NCI-H1417 (cell line): ENCODE measurements at regions not wholly inside any gene's neighbourhood (a gene's known extent, or its start where the extent isn't known, plus 50 kb on each side); places are given as distances from the start of the nearest gene placed in this dataset.

ENCODE experiments used
- DNase-seq, 3 experiments: peaks; one replicate each; lab custom pipeline; 2025; lab: John Stamatoyannopoulos, UW

GRCh38 chr18:2380101-2380500, 191.2 kb downstream of the METTL4 start:
- DNase-seq, result no peak

GRCh38 chr18:2381539-2381938, 189.8 kb downstream of the METTL4 start:
- no peak for DNase-seq

GRCh38 chr18:2387588-2387987, 183.7 kb downstream of the METTL4 start:
- no peak for DNase-seq

GRCh38 chr18:2390158-2390557, 181.1 kb downstream of the METTL4 start:
- no peak for DNase-seq

GRCh38 chr18:2391470-2391869, 179.8 kb downstream of the METTL4 start:
- no peak for DNase-seq

- DNase-seq, result no peak
Measured at GRCh38 chr18:2392446-2392845, 178.9 kb downstream of the METTL4 start.

GRCh38 chr18:2394684-2395083, 176.6 kb downstream of the METTL4 start:
- no peak for DNase-seq

- DNase-seq, result no peak
Measured at GRCh38 chr18:2395427-2396161, 175.7 kb downstream of the METTL4 start.

- DNase-seq, result no peak
Measured at GRCh38 chr18:2396162-2396505, 175.2 kb downstream of the METTL4 start.

- DNase-seq, result no peak
Measured at GRCh38 chr18:2400701-2401196, 170.6 kb downstream of the METTL4 start.

GRCh38 chr18:2402084-2402483, 169.2 kb downstream of the METTL4 start:
- DNase-seq, result no peak

- DNase-seq, result no peak
Measured at GRCh38 chr18:2406544-2406943, 164.8 kb downstream of the METTL4 start.

GRCh38 chr18:2407961-2408360, 163.3 kb downstream of the METTL4 start:
- DNase-seq, result no peak

- no peak for DNase-seq
Measured at GRCh38 chr18:2409906-2410305, 161.4 kb downstream of the METTL4 start.

GRCh38 chr18:2410688-2411087, 160.6 kb downstream of the METTL4 start:
- no peak for DNase-seq

- DNase-seq, result no peak
Measured at GRCh38 chr18:2411381-2411960, 159.8 kb downstream of the METTL4 start.

GRCh38 chr18:2412281-2412680, 159.0 kb downstream of the METTL4 start:
- DNase-seq, result no peak

- no peak for DNase-seq
Measured at GRCh38 chr18:2412996-2413751, 158.1 kb downstream of the METTL4 start.

- DNase-seq, result no peak
Measured at GRCh38 chr18:2414235-2414634, 157.1 kb downstream of the METTL4 start.

GRCh38 chr18:2415656-2416055, 155.6 kb downstream of the METTL4 start:
- no peak for DNase-seq

GRCh38 chr18:2417861-2418610, 153.3 kb downstream of the METTL4 start:
- no peak for DNase-seq

GRCh38 chr18:2420367-2420766, 150.9 kb downstream of the METTL4 start:
- DNase-seq, result no peak
